Fibroblast of lung (primary cell): ENCODE measurements at regions not wholly inside any gene's neighbourhood (a gene's known extent, or its start where the extent isn't known, plus 50 kb on each side); places are given as distances from the start of the nearest gene placed in this dataset.
"Not testable (repeated sequence)": the region's sequence is repeated elsewhere in the genome, so short reads cannot be mapped to it uniquely, and the experiment has no call there.

Experiments
- EZH2 ChIP-seq: IDR thresholded peaks from 2 replicates; pipeline ENCODE4 v1.5.1; 2012; ENCODE audit warnings: low read length, control low read depth, mild to moderate bottlenecking; ENCODE audit errors: missing control alignments
- TF ChIP-seq, protein P1 (sequence below), 2 donors: IDR thresholded peaks in 1 of 2; conservative IDR thresholded peaks in 1 of 2; 1 replicate in 1 of 2; 2 replicates in 1 of 2; pipeline ENCODE4 v1.5.1; 2011 to 2012; ENCODE audit warnings: low read length in 2 of 2, control low read depth in 1 of 2, inconsistent platforms in 1 of 2, low read depth in 1 of 2, mild to moderate bottlenecking in 1 of 2

- TF ChIP-seq, protein P1, sequence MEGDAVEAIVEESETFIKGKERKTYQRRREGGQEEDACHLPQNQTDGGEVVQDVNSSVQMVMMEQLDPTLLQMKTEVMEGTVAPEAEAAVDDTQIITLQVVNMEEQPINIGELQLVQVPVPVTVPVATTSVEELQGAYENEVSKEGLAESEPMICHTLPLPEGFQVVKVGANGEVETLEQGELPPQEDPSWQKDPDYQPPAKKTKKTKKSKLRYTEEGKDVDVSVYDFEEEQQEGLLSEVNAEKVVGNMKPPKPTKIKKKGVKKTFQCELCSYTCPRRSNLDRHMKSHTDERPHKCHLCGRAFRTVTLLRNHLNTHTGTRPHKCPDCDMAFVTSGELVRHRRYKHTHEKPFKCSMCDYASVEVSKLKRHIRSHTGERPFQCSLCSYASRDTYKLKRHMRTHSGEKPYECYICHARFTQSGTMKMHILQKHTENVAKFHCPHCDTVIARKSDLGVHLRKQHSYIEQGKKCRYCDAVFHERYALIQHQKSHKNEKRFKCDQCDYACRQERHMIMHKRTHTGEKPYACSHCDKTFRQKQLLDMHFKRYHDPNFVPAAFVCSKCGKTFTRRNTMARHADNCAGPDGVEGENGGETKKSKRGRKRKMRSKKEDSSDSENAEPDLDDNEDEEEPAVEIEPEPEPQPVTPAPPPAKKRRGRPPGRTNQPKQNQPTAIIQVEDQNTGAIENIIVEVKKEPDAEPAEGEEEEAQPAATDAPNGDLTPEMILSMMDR (conservative IDR thresholded peaks at IDR 0.05 in 1 of 2, IDR thresholded peaks at IDR 0.05 in 1 of 2; ENCODE audit: low read depth in 1 of 2, low read length in 2 of 2): not testable (repeated sequence)
- not testable (repeated sequence) for TF ChIP-seq EZH2
Observed at GRCh38 chr22:16899358-16899757, 74.1 kb upstream of the XKR3 start.
